IgD-negative memory B cell (primary cell): ENCODE measurements at regions not wholly inside any gene's neighbourhood (a gene's known extent, or its start where the extent isn't known, plus 50 kb on each side); places are given as distances from the start of the nearest gene placed in this dataset.
"Not testable (repeated sequence)": the region's sequence is repeated elsewhere in the genome, so short reads cannot be mapped to it uniquely, and the experiment has no call there.

Experiments
- H3K27ac Mint-ChIP-seq, 3 donors: one replicate each; pipeline ENCODE4 v1.8.0; 2020 to 2022; ENCODE audit warnings: mild to moderate bottlenecking in 3 of 3, mixed read lengths in 3 of 3, moderate library complexity in 1 of 3
- H3K27me3 Mint-ChIP-seq: one replicate; pipeline ENCODE4 v1.8.0; 2021; ENCODE audit warnings: mixed read lengths
- H3K36me3 Mint-ChIP-seq: one replicate; pipeline ENCODE4 v1.8.0; 2020; ENCODE audit warnings: mild to moderate bottlenecking, mixed read lengths
- H3K4me1 Mint-ChIP-seq, 3 donors: one replicate each; pipeline ENCODE4 v1.8.0; 2020 to 2022; ENCODE audit warnings: mixed read lengths in 3 of 3, mild to moderate bottlenecking in 1 of 3
- H3K4me3 Mint-ChIP-seq, 4 donors: one replicate each; pipeline ENCODE4 v1.8.0; 2020 to 2022; ENCODE audit warnings: mild to moderate bottlenecking in 4 of 4, mixed read lengths in 4 of 4, moderate library complexity in 3 of 4
- H3K9me3 Mint-ChIP-seq, 3 donors: one replicate each; pipeline ENCODE4 v1.8.0; 2020 to 2021; ENCODE audit warnings: mixed read lengths in 3 of 3, mild to moderate bottlenecking in 1 of 3

GRCh38 chr1:14280909-14281308, 317.6 kb upstream of the KAZN start:
- Mint-ChIP-seq H3K36me3 (no peaks in the 10 kb centered on the region), H3K4me3 (no peak overlapping the region), H3K9me3 (peaks cover 0 to under 1% (median under 1%) of the 10 kb centered on the region in 3 donors), H3K27me3 (peaks cover 2% of the 10 kb centered on the region), H3K4me1 (no peaks in the 10 kb centered on the region), H3K27ac (no peak overlapping the region)

GRCh38 chr1:14281412-14281811, 317.1 kb upstream of the KAZN start:
- Mint-ChIP-seq H3K36me3 (no peaks in the 10 kb centered on the region), H3K4me1 (no peaks in the 10 kb centered on the region), H3K4me3 (no peak overlapping the region), H3K9me3 (peaks cover 0 to 5% (median 4%) of the 10 kb centered on the region in 3 donors), H3K27ac (no peak overlapping the region), H3K27me3 (peaks cover 2% of the 10 kb centered on the region)

- peaks cover 0 to 5% (median 4%) of the 10 kb centered on the region in 3 donors for H3K9me3 Mint-ChIP-seq
- no peaks in the 10 kb centered on the region for H3K4me1 Mint-ChIP-seq
- H3K27me3 Mint-ChIP-seq: peaks cover 2% of the 10 kb centered on the region
- no peaks in the 10 kb centered on the region for H3K36me3 Mint-ChIP-seq
- no peak overlapping the region for H3K4me3 Mint-ChIP-seq
- no peak overlapping the region for H3K27ac Mint-ChIP-seq
Measured at GRCh38 chr1:14282707-14283106, 315.8 kb upstream of the KAZN start.

- Mint-ChIP-seq H3K9me3 (peaks cover 0 to 5% (median 4%) of the 10 kb centered on the region in 3 donors), H3K27ac (no peak overlapping the region), H3K27me3 (no peaks in the 10 kb centered on the region), H3K36me3 (no peaks in the 10 kb centered on the region), H3K4me3 (no peak overlapping the region), H3K4me1 (no peaks in the 10 kb centered on the region)
Measured at GRCh38 chr1:14285238-14285637, 313.2 kb upstream of the KAZN start.

- not testable (repeated sequence) for H3K27ac Mint-ChIP-seq, H3K27me3 Mint-ChIP-seq, H3K4me1 Mint-ChIP-seq, H3K36me3 Mint-ChIP-seq, H3K4me3 Mint-ChIP-seq, H3K9me3 Mint-ChIP-seq
Measured at GRCh38 chr1:14291182-14291581, 307.3 kb upstream of the KAZN start.

GRCh38 chr1:14292520-14292919, 306.0 kb upstream of the KAZN start:
- H3K4me1 Mint-ChIP-seq: no peaks in the 10 kb centered on the region
- H3K36me3 Mint-ChIP-seq: no peaks in the 10 kb centered on the region
- peaks cover 0 to 3% (median 0%) of the 10 kb centered on the region in 3 donors for H3K9me3 Mint-ChIP-seq
- no peak overlapping the region for H3K27ac Mint-ChIP-seq
- peaks cover 9% of the 10 kb centered on the region for H3K27me3 Mint-ChIP-seq
- H3K4me3 Mint-ChIP-seq: no peak overlapping the region

- H3K27me3 Mint-ChIP-seq: peaks cover 11% of the 10 kb centered on the region
- H3K9me3 Mint-ChIP-seq: peaks cover 0 to 3% (median 0%) of the 10 kb centered on the region in 3 donors
- no peaks in the 10 kb centered on the region for H3K36me3 Mint-ChIP-seq
- no peak overlapping the region for H3K4me3 Mint-ChIP-seq
- no peaks in the 10 kb centered on the region for H3K4me1 Mint-ChIP-seq
- no peak overlapping the region for H3K27ac Mint-ChIP-seq
Measured at GRCh38 chr1:14294006-14294405, 304.5 kb upstream of the KAZN start.

- Mint-ChIP-seq H3K4me3 (no peak overlapping the region), H3K27ac (no peak overlapping the region), H3K9me3 (peaks cover 0 to 3% (median 0%) of the 10 kb centered on the region in 3 donors), H3K36me3 (no peaks in the 10 kb centered on the region), H3K4me1 (no peaks in the 10 kb centered on the region), H3K27me3 (peaks cover 11% of the 10 kb centered on the region)
Measured at GRCh38 chr1:14294860-14295536, 303.5 kb upstream of the KAZN start.

- Mint-ChIP-seq H3K9me3 (peaks cover 0 to 3% (median 2%) of the 10 kb centered on the region in 3 donors), H3K27ac (no peak overlapping the region), H3K4me1 (no peaks in the 10 kb centered on the region), H3K27me3 (peaks cover 8% of the 10 kb centered on the region), H3K4me3 (no peak overlapping the region), H3K36me3 (no peaks in the 10 kb centered on the region)
Measured at GRCh38 chr1:14296795-14297194, 301.7 kb upstream of the KAZN start.

- Mint-ChIP-seq H3K9me3 (peaks cover 0 to 3% (median 2%) of the 10 kb centered on the region in 3 donors), H3K4me1 (no peaks in the 10 kb centered on the region), H3K27me3 (peaks cover 4% of the 10 kb centered on the region), H3K4me3 (no peak overlapping the region), H3K36me3 (no peaks in the 10 kb centered on the region), H3K27ac (no peak overlapping the region)
Measured at GRCh38 chr1:14297356-14297755, 301.1 kb upstream of the KAZN start.

GRCh38 chr1:14298806-14299205, 299.7 kb upstream of the KAZN start:
- Mint-ChIP-seq H3K27me3 (peaks cover 4% of the 10 kb centered on the region), H3K4me3 (no peak overlapping the region), H3K4me1 (no peaks in the 10 kb centered on the region), H3K9me3 (peaks cover 0 to 3% (median 2%) of the 10 kb centered on the region in 3 donors), H3K36me3 (no peaks in the 10 kb centered on the region), H3K27ac (no peak overlapping the region)

GRCh38 chr1:14300991-14301703, 297.3 kb upstream of the KAZN start:
- H3K27me3 Mint-ChIP-seq: peaks cover 4% of the 10 kb centered on the region

GRCh38 chr1:14301704-14302024, 296.8 kb upstream of the KAZN start:
- H3K27ac Mint-ChIP-seq: no peak overlapping the region
- H3K36me3 Mint-ChIP-seq: no peaks in the 10 kb centered on the region
- H3K4me3 Mint-ChIP-seq: no peak overlapping the region
- peaks cover 0 to 2% (median 0%) of the 10 kb centered on the region in 3 donors for H3K9me3 Mint-ChIP-seq
- peaks cover 2% of the 10 kb centered on the region for H3K27me3 Mint-ChIP-seq
- no peaks in the 10 kb centered on the region for H3K4me1 Mint-ChIP-seq

More at GRCh38 chr1:14300991-14301703, 297.3 kb upstream of the KAZN start:
- Mint-ChIP-seq H3K36me3 (no peaks in the 10 kb centered on the region), H3K9me3 (peaks cover 0 to 2% (median 2%) of the 10 kb centered on the region in 3 donors), H3K4me1 (no peaks in the 10 kb centered on the region), H3K4me3 (no peak overlapping the region), H3K27ac (no peak overlapping the region)

GRCh38 chr1:14302025-14302424, 296.5 kb upstream of the KAZN start:
- H3K9me3 Mint-ChIP-seq: peaks cover 0 to 2% (median 0%) of the 10 kb centered on the region in 3 donors
- H3K4me3 Mint-ChIP-seq: no peak overlapping the region
- H3K36me3 Mint-ChIP-seq: no peaks in the 10 kb centered on the region
- H3K27ac Mint-ChIP-seq: no peak overlapping the region
- peaks cover 2% of the 10 kb centered on the region for H3K27me3 Mint-ChIP-seq
- H3K4me1 Mint-ChIP-seq: no peaks in the 10 kb centered on the region

- Mint-ChIP-seq H3K4me3 (no peak overlapping the region), H3K9me3 (peaks cover 0 to 2% (median 0%) of the 10 kb centered on the region in 3 donors), H3K27me3 (peaks cover 2% of the 10 kb centered on the region), H3K27ac (no peak overlapping the region), H3K36me3 (no peaks in the 10 kb centered on the region), H3K4me1 (no peaks in the 10 kb centered on the region)
Measured at GRCh38 chr1:14303011-14303410, 295.5 kb upstream of the KAZN start.

GRCh38 chr1:14304381-14304865, 294.1 kb upstream of the KAZN start:
- Mint-ChIP-seq H3K9me3 (peaks cover 0 to 2% (median 0%) of the 10 kb centered on the region in 3 donors), H3K27me3 (no peaks in the 10 kb centered on the region), H3K27ac (no peak overlapping the region), H3K36me3 (no peaks in the 10 kb centered on the region), H3K4me3 (no peak overlapping the region), H3K4me1 (no peaks in the 10 kb centered on the region)
